ENCODE measurements at regions not wholly inside any gene's neighbourhood (a gene's known extent, or its start where the extent isn't known, plus 50 kb on each side); places are given as distances from the start of the nearest gene placed in this dataset.

DNA sequence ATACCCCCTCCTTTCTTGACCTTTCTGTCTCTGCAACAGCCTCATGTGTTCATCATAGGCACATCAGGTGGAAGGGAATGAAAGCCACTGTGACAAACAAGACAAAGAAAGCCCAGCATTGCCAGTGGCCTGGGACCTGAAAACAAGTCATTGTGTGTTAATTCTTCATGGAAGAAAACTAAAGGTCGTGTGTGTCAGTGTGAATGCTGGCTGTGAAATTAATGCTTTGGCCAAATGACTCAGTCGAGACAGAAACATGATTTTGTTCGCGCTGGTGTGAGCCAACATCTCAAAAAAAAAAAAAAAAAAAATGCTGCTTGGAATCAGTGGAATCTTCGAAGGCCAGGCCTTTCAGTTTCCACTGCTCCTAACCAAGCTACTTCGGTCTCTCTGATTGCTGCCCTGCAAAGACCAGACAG lies 386.5 kb upstream of the PROK2 start:
- intact Hi-C loops (cut with micrococcal nuclease; ENCODE audit: unreplicated experiment): no loop called here
- no peak overlapping the region for H3K4me3 ChIP-seq (ENCODE audit: low read depth in 2 of 2, low read length in 2 of 2)
- no peaks in the 10 kb centered on the region for H3K4me1 ChIP-seq (ENCODE audit: control insufficient read depth, insufficient read depth, low read length)
- BruUV-seq (replicated peaks): no TSS peak
- TF ChIP-seq TCF7L2 (IDR thresholded peaks at IDR 0.05; ENCODE audit: low read depth, low read length) (no peak), CTCF (IDR thresholded peaks at IDR 0.05) (no peak), SIN3A (IDR thresholded peaks at IDR 0.05; ENCODE audit: borderline replicate concordance, insufficient read depth, low read depth, low read length) (no peak), POLR2AphosphoS5 (IDR thresholded peaks at IDR 0.05; ENCODE audit: low read depth, low read length) (no peak)
- TF ChIP-seq, protein P1, sequence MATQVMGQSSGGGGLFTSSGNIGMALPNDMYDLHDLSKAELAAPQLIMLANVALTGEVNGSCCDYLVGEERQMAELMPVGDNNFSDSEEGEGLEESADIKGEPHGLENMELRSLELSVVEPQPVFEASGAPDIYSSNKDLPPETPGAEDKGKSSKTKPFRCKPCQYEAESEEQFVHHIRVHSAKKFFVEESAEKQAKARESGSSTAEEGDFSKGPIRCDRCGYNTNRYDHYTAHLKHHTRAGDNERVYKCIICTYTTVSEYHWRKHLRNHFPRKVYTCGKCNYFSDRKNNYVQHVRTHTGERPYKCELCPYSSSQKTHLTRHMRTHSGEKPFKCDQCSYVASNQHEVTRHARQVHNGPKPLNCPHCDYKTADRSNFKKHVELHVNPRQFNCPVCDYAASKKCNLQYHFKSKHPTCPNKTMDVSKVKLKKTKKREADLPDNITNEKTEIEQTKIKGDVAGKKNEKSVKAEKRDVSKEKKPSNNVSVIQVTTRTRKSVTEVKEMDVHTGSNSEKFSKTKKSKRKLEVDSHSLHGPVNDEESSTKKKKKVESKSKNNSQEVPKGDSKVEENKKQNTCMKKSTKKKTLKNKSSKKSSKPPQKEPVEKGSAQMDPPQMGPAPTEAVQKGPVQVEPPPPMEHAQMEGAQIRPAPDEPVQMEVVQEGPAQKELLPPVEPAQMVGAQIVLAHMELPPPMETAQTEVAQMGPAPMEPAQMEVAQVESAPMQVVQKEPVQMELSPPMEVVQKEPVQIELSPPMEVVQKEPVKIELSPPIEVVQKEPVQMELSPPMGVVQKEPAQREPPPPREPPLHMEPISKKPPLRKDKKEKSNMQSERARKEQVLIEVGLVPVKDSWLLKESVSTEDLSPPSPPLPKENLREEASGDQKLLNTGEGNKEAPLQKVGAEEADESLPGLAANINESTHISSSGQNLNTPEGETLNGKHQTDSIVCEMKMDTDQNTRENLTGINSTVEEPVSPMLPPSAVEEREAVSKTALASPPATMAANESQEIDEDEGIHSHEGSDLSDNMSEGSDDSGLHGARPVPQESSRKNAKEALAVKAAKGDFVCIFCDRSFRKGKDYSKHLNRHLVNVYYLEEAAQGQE (IDR thresholded peaks at IDR 0.05; ENCODE audit: insufficient read depth in 1 of 2, low read depth in 2 of 2, low read length in 1 of 2): no peak
- no peak overlapping the region for H3K27ac ChIP-seq (ENCODE audit: low read length)
- DNase-seq (ENCODE audit: low read depth, low spot score) (no peak), ATAC-seq (no peak)
- ChIA-PET POLR2A (no interaction called here), CTCF (no interaction called here)
- H3K9me3 ChIP-seq (ENCODE audit: control insufficient read depth, insufficient read depth, low read depth, low read length): no peaks in the 10 kb centered on the region
- no peaks in the 10 kb centered on the region for H3K36me3 ChIP-seq (ENCODE audit: control insufficient read depth, insufficient read depth, low read length)
- no peaks in the 10 kb centered on the region for H3K27me3 ChIP-seq (ENCODE audit: control insufficient read depth, insufficient read depth, low read length)
- in situ Hi-C loops (cut with HindIII; ENCODE audit: low pct_unique_long_range_greater_than_20kb, low sequenced_read_pairs): no loop called here

DNA sequence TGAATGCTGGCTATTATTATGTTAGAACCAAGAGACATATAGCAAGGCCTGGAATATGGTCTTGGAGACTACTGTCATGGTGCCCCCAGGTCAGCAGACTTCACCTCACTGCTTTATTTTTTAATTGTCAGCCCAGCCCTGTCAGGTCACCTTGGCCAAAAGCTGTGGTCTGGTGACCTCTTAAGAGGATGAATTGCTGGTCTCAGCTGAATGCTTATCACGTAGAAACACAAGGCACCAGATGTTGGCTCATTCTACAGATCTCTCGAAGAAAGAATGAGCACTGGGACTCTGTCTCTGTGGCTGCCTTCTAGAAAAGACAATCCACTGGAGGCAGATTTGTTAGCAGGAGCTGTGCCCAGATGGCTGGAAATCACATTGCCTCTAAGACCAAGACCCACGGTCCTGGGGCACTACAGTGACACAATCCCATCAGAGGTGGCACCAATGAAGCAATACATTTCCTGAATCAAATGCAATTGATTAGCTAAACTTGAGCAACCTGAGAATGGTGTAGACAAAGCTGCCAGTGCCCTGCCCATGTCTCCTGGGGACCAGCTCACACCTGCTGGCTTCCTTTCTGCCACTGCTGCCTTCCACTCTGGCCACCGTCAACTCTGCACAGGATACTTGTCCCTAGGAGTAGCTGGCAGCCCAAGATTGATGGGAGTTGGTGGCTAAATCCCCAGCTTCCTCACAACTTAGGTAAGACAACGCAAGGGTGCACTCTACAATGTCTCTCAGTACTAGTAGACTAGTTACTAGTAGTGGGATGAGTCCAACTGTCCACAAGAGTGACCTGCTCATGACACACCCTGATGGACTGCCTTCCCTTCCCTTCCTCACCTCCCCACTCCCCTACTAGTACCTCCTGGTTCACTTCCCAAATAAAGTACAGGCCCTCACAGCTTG lies 384.9 kb upstream of the PROK2 start:
- no TSS peak for BruUV-seq (replicated peaks)
- ChIA-PET CTCF (no interaction called here), POLR2A (no interaction called here)
- Histone ChIP-seq H3K4me3 (ENCODE audit: low read depth in 2 of 2, low read length in 2 of 2) (no peak overlapping the region), H3K27ac (ENCODE audit: low read length) (no peak overlapping the region), H3K27me3 (ENCODE audit: control insufficient read depth, insufficient read depth, low read length) (no peaks in the 10 kb centered on the region), H3K4me1 (ENCODE audit: control insufficient read depth, insufficient read depth, low read length) (no peaks in the 10 kb centered on the region), H3K36me3 (ENCODE audit: control insufficient read depth, insufficient read depth, low read length) (no peaks in the 10 kb centered on the region), H3K9me3 (ENCODE audit: control insufficient read depth, insufficient read depth, low read depth, low read length) (no peaks in the 10 kb centered on the region)
- DNase-seq (ENCODE audit: low read depth, low spot score) (no peak), ATAC-seq (no peak)
- TF ChIP-seq CTCF (IDR thresholded peaks at IDR 0.05) (no peak), SIN3A (IDR thresholded peaks at IDR 0.05; ENCODE audit: borderline replicate concordance, insufficient read depth, low read depth, low read length) (no peak), POLR2AphosphoS5 (IDR thresholded peaks at IDR 0.05; ENCODE audit: low read depth, low read length) (no peak), TCF7L2 (IDR thresholded peaks at IDR 0.05; ENCODE audit: low read depth, low read length) (no peak)
- TF ChIP-seq, protein P1 (IDR thresholded peaks at IDR 0.05; ENCODE audit: insufficient read depth in 1 of 2, low read depth in 2 of 2, low read length in 1 of 2): no peak
- in situ Hi-C loops (cut with HindIII; ENCODE audit: low pct_unique_long_range_greater_than_20kb, low sequenced_read_pairs) (no loop called here), intact Hi-C loops (cut with micrococcal nuclease; ENCODE audit: unreplicated experiment) (no loop called here)
